ENCODE measurements at regions not wholly inside any gene's neighbourhood (a gene's known extent, or its start where the extent isn't known, plus 50 kb on each side); places are given as distances from the start of the nearest gene placed in this dataset.

DNA sequence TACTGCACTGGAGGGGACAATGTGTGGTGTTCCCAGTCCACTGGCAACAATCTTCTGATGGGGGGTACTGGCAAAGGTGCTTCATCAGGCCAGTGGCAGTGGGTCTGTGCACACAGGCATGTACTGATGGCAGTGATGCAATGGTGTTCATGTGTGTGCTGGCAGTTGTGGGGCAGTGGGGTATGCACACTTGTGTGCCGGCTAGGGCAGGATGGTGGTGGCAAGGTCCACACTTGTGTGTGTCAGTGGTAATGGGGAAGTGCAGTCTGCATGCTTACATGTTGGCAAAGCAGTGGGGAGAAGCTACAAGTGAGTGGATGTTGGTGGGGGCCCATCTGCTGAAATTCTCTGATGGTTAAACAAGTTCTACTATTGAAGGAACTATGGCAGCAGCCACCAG lies 504.6 kb upstream of the ZNF462 start:
- Histone ChIP-seq H3K27me3 (ENCODE audit: insufficient read depth, low read length, poor library complexity, severe bottlenecking) (no peaks in the 10 kb centered on the region), H3K9me2 (replicated peaks; ENCODE audit: low read depth, low read length) (no peaks in the 10 kb centered on the region)

DNA sequence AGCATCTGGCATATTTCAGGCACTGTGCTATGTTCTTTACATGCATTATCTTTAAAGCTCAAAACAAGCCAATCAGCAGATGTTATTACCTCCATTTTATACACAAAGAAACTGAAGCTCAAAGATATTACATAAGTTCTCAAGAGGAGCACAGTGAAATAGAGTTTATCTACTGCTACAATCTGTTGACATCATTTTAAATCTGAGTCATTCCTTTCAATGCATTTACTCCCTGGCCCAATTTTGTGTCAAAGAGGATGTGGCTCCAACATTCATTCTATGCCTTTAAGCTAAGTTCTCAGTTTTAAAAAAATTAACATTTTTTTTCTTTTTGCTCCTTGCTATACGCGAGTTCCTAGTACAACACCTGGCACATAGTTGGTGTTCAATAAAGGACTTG lies 486.3 kb upstream of the ZNF462 start:
- H3K4me1 ChIP-seq (ENCODE audit: insufficient read depth, low read length, poor library complexity, severe bottlenecking): no peaks in the 10 kb centered on the region
- no peaks in the 10 kb centered on the region for H3K9me3 ChIP-seq (ENCODE audit: insufficient read depth, low read depth, low read length)
- no peak overlapping the region for H3K4me2 ChIP-seq (ENCODE audit: low read depth, low read length, poor library complexity, severe bottlenecking)
- H4K20me1 ChIP-seq (ENCODE audit: insufficient read depth, low read length, poor library complexity, severe bottlenecking): no peaks in the 10 kb centered on the region
- H3F3A ChIP-seq (ENCODE audit: low read depth): no peaks in the 10 kb centered on the region
- no peaks in the 10 kb centered on the region for H3K36me3 ChIP-seq (ENCODE audit: insufficient read depth, low read length)
- H3K9ac ChIP-seq (ENCODE audit: low read depth, low read length, poor library complexity, severe bottlenecking): no peak overlapping the region
- H2AFZ ChIP-seq (ENCODE audit: low read length): no peak overlapping the region
- H3K27me3 ChIP-seq (ENCODE audit: insufficient read depth, low read length, poor library complexity, severe bottlenecking): no peaks in the 10 kb centered on the region
- H3K4me3 ChIP-seq (ENCODE audit: low read length, poor library complexity, severe bottlenecking): no peak overlapping the region
- no peaks in the 10 kb centered on the region for H3K79me2 ChIP-seq (ENCODE audit: insufficient read depth, low read length)
- no peaks in the 10 kb centered on the region for H3K9me2 ChIP-seq (replicated peaks; ENCODE audit: low read depth, low read length)
- TF ChIP-seq EZH2phosphoT487 (IDR thresholded peaks at IDR 0.05; ENCODE audit: borderline replicate concordance) (no peak), CTCF (conservative IDR thresholded peaks at IDR 0.05; ENCODE audit: low read length) (no peak)

More for the DNA sequence above, 504.6 kb upstream of the ZNF462 start:
- Histone ChIP-seq H3F3A (ENCODE audit: low read depth) (no peaks in the 10 kb centered on the region), H3K79me2 (ENCODE audit: insufficient read depth, low read length) (no peaks in the 10 kb centered on the region), H3K9ac (ENCODE audit: low read depth, low read length, poor library complexity, severe bottlenecking) (no peak overlapping the region), H4K20me1 (ENCODE audit: insufficient read depth, low read length, poor library complexity, severe bottlenecking) (no peaks in the 10 kb centered on the region), H3K36me3 (ENCODE audit: insufficient read depth, low read length) (no peaks in the 10 kb centered on the region), H2AFZ (ENCODE audit: low read length) (no peak overlapping the region), H3K9me3 (ENCODE audit: insufficient read depth, low read depth, low read length) (no peaks in the 10 kb centered on the region), H3K4me2 (ENCODE audit: low read depth, low read length, poor library complexity, severe bottlenecking) (no peak overlapping the region), H3K4me1 (ENCODE audit: insufficient read depth, low read length, poor library complexity, severe bottlenecking) (peaks cover 9% of the 10 kb centered on the region), H3K4me3 (ENCODE audit: low read length, poor library complexity, severe bottlenecking) (no peak overlapping the region)
- TF ChIP-seq CTCF (conservative IDR thresholded peaks at IDR 0.05; ENCODE audit: low read length): no peak
- TF ChIP-seq EZH2phosphoT487 (IDR thresholded peaks at IDR 0.05; ENCODE audit: borderline replicate concordance): no peak

DNA sequence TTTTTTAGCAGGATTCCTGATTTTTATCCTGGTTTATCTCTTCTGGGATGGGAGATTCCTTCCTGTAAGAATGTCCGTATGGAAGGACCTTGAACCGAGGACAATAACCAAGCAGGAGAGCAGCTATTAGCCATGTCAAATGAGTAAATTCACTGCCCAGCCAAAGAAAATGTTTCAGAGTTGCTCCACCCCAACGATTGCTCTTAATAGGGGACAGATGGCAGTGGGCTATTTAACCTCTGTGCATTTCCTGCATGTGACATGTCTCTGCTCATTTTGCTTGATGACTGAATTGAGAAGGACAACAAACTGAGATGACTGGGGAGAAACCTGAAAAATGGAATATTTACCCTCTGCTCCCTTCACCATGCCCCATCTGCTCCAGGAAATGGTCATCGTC lies 479.9 kb upstream of the ZNF462 start:
- no peak overlapping the region for H2AFZ ChIP-seq (ENCODE audit: low read length)
- no peaks in the 10 kb centered on the region for H4K20me1 ChIP-seq (ENCODE audit: insufficient read depth, low read length, poor library complexity, severe bottlenecking)
- no peak overlapping the region for H3K4me2 ChIP-seq (ENCODE audit: low read depth, low read length, poor library complexity, severe bottlenecking)
- no peaks in the 10 kb centered on the region for H3K9me3 ChIP-seq (ENCODE audit: insufficient read depth, low read depth, low read length)
- peaks cover 12% of the 10 kb centered on the region for H3K4me1 ChIP-seq (ENCODE audit: insufficient read depth, low read length, poor library complexity, severe bottlenecking)
- H3K9me2 ChIP-seq (replicated peaks; ENCODE audit: low read depth, low read length): no peaks in the 10 kb centered on the region
- H3K9ac ChIP-seq (ENCODE audit: low read depth, low read length, poor library complexity, severe bottlenecking): no peak overlapping the region
- TF ChIP-seq CTCF (conservative IDR thresholded peaks at IDR 0.05; ENCODE audit: low read length) (no peak), EZH2phosphoT487 (IDR thresholded peaks at IDR 0.05; ENCODE audit: borderline replicate concordance) (no peak)
- no peak overlapping the region for H3K4me3 ChIP-seq (ENCODE audit: low read length, poor library complexity, severe bottlenecking)
- H3K27me3 ChIP-seq (ENCODE audit: insufficient read depth, low read length, poor library complexity, severe bottlenecking): no peaks in the 10 kb centered on the region
- H3K36me3 ChIP-seq (ENCODE audit: insufficient read depth, low read length): no peaks in the 10 kb centered on the region
- no peaks in the 10 kb centered on the region for H3K79me2 ChIP-seq (ENCODE audit: insufficient read depth, low read length)
- H3F3A ChIP-seq (ENCODE audit: low read depth): no peaks in the 10 kb centered on the region

All from Loucy (cell line).